OCI-LY3 (cell line): ENCODE measurements at regions not wholly inside any gene's neighbourhood (a gene's known extent, or its start where the extent isn't known, plus 50 kb on each side); places are given as distances from the start of the nearest gene placed in this dataset.

Experiments used
- H2AFZ ChIP-seq: fragments of 200-600, 300-600 bp; shearing (Covaris generic); 2 replicates; pipeline ENCODE4 v1.6.0; 2014; ENCODE audit warnings: antibody characterized with exemption, low read depth, low read length
- H3K27ac ChIP-seq: fragments of 200-600, 300-600 bp; sonication (generic); 2 replicates; pipeline ENCODE4 v1.5.1; 2014; ENCODE audit warnings: mild to moderate bottlenecking, low read length, moderate library complexity, mixed read lengths
- H3K27me3 ChIP-seq: fragments of 200-600, 300-600 bp; sonication (generic); 2 replicates; pipeline ENCODE4 v1.6.1; 2014; ENCODE audit warnings: low read depth, low read length, mixed read lengths
- H3K36me3 ChIP-seq: fragments of 200-600, 300-600 bp; sonication (generic); replicated peaks from 2 replicates; pipeline ENCODE3; 2014; ENCODE audit warnings: low read depth, low read length, mixed read lengths
- H3K4me1 ChIP-seq: fragments of 300-600, 200-600 bp; sonication (generic); 2 replicates; pipeline ENCODE4 v1.6.1; 2014; ENCODE audit warnings: low read length, mixed read lengths
- H3K4me2 ChIP-seq: fragments of 200-600, 300-600 bp; sonication (generic); 2 replicates; pipeline ENCODE4 v1.6.1; 2014; ENCODE audit warnings: low read length, mixed read lengths
- H3K4me3 ChIP-seq: fragments of 300-600, 200-600 bp; sonication (generic); 2 replicates; pipeline ENCODE4 v1.5.1; 2014; ENCODE audit warnings: antibody characterized with exemption, mild to moderate bottlenecking, low read length, moderate library complexity
- H3K79me2 ChIP-seq: fragments of 300-600, 200-600 bp; shearing (Covaris generic); 2 replicates; pipeline ENCODE4 v1.6.1; 2014; ENCODE audit warnings: mild to moderate bottlenecking, low read length, mixed read lengths
- H3K9ac ChIP-seq: fragments of 300-600, 200-600 bp; shearing (Covaris generic); 2 replicates; pipeline ENCODE4 v1.6.0; 2014; ENCODE audit warnings: mild to moderate bottlenecking, low read length, moderate library complexity
- H3K9me3 ChIP-seq: fragments of 200-600, 300-600 bp; shearing (Covaris generic); 2 replicates; pipeline ENCODE4 v1.6.1; 2014; ENCODE audit warnings: low read length, mixed read lengths; ENCODE audit not compliant: insufficient read depth
- H4K20me1 ChIP-seq: fragments of 200-600, 300-600 bp; sonication (generic); 2 replicates; pipeline ENCODE4 v1.6.1; 2016; ENCODE audit warnings: low read length, mixed read lengths; ENCODE audit not compliant: insufficient read depth
- CTCF ChIP-seq: fragments of 200-600, 300-600 bp; sonication (generic); IDR thresholded peaks from 2 replicates; pipeline ENCODE4 v1.5.1; 2014; ENCODE audit warnings: antibody characterized with exemption, low read length, low read depth
- EZH2phosphoT487 ChIP-seq: fragments of 200-600 bp; shearing (Covaris generic); IDR thresholded peaks from 2 replicates; pipeline ENCODE4 v1.6.1; 2018; ENCODE audit warnings: antibody characterized with exemption, mixed run types, low read depth

- Histone ChIP-seq H3K79me2 (no peaks in the 10 kb centered on the region), H3K36me3 (no peaks in the 10 kb centered on the region), H4K20me1 (no peaks in the 10 kb centered on the region), H2AFZ (peak overlapping the region; percentile 92), H3K4me2 (peak overlapping the region; percentile 57), H3K27ac (peak overlapping the region; percentile 63), H3K27me3 (no peaks in the 10 kb centered on the region), H3K9me3 (no peaks in the 10 kb centered on the region), H3K4me1 (peaks cover 31% of the 10 kb centered on the region), H3K4me3 (peak overlapping the region; percentile 13; the same call in 1 of the 2 replicates), H3K9ac (peak overlapping the region; percentile 16; the same call in 1 of the 2 replicates)
- no peak for TF ChIP-seq CTCF
- TF ChIP-seq EZH2phosphoT487 = no peak
These were observed 105.8 kb upstream of the GAP43 start for GRCh38 chr3:115517457-115518050.

GRCh38 chr3:115518100-115518852, 105.0 kb upstream of the GAP43 start:
- H3K27me3 ChIP-seq = no peaks in the 10 kb centered on the region
- no peak for TF ChIP-seq CTCF
- TF ChIP-seq EZH2phosphoT487 = no peak
- peaks cover 31% of the 10 kb centered on the region for H3K4me1 ChIP-seq
- no peaks in the 10 kb centered on the region for H3K79me2 ChIP-seq
- H2AFZ ChIP-seq = no peak overlapping the region
- no peaks in the 10 kb centered on the region for H3K36me3 ChIP-seq
- H4K20me1 ChIP-seq = no peaks in the 10 kb centered on the region
- H3K4me3 ChIP-seq = no peak overlapping the region
- H3K4me2 ChIP-seq = peak overlapping the region; percentile 57; the same call in 1 of the 2 replicates
- no peaks in the 10 kb centered on the region for H3K9me3 ChIP-seq
- H3K9ac ChIP-seq = no peak overlapping the region
- H3K27ac ChIP-seq = peak overlapping the region; percentile 63

- Histone ChIP-seq H2AFZ (no peak overlapping the region), H3K4me3 (no peak overlapping the region), H3K27me3 (no peaks in the 10 kb centered on the region), H4K20me1 (no peaks in the 10 kb centered on the region), H3K9me3 (no peaks in the 10 kb centered on the region), H3K9ac (no peak overlapping the region), H3K79me2 (no peaks in the 10 kb centered on the region), H3K4me1 (peaks cover 23% of the 10 kb centered on the region), H3K36me3 (no peaks in the 10 kb centered on the region), H3K4me2 (no peak overlapping the region), H3K27ac (no peak overlapping the region)
- TF ChIP-seq CTCF (no peak), EZH2phosphoT487 (no peak)
These were observed 103.1 kb upstream of the GAP43 start for GRCh38 chr3:115520241-115520640.

- Histone ChIP-seq H3K27me3 (no peaks in the 10 kb centered on the region), H3K79me2 (no peaks in the 10 kb centered on the region), H3K27ac (no peak overlapping the region), H4K20me1 (no peaks in the 10 kb centered on the region), H3K9me3 (no peaks in the 10 kb centered on the region), H3K4me2 (no peak overlapping the region), H3K4me3 (no peak overlapping the region), H3K9ac (no peak overlapping the region), H2AFZ (no peak overlapping the region), H3K36me3 (no peaks in the 10 kb centered on the region), H3K4me1 (peaks cover 23% of the 10 kb centered on the region)
- TF ChIP-seq CTCF = no peak
- no peak for TF ChIP-seq EZH2phosphoT487
These were observed 102.6 kb upstream of the GAP43 start for GRCh38 chr3:115520651-115521245.
